ENCODE measurements at regions not wholly inside any gene's neighbourhood (a gene's known extent, or its start where the extent isn't known, plus 50 kb on each side); places are given as distances from the start of the nearest gene placed in this dataset.
"Not testable (repeated sequence)": the region's sequence is repeated elsewhere in the genome, so short reads cannot be mapped to it uniquely, and the experiment has no call there.

GRCh38 chr3:172579753-172580152, 56.5 kb upstream of the TNFSF10 start:
- H3K27ac ChIP-seq (ENCODE audit: low read depth in 2 of 2, low read length in 1 of 2); H4K20me1 ChIP-seq (ENCODE audit: insufficient read depth); H2AFZ ChIP-seq (ENCODE audit: low read depth); H3K4me3 ChIP-seq (ENCODE audit: low read depth in 2 of 2, low read length in 1 of 2); H3K9me3 ChIP-seq; H3K4me1 ChIP-seq (ENCODE audit: control insufficient read depth in 1 of 2, insufficient read depth in 2 of 2, low read depth in 1 of 2, low read length in 1 of 2); H3K27me3 ChIP-seq (ENCODE audit: insufficient read depth); H3K9me2 ChIP-seq; H3F3A ChIP-seq (replicated peaks; ENCODE audit: insufficient read depth); H3K79me2 ChIP-seq (ENCODE audit: insufficient read depth); POLR2A ChIA-PET; CTCF ChIA-PET; H3K36me3 ChIP-seq (replicated peaks in 1 of 2; ENCODE audit: control insufficient read depth in 1 of 2, insufficient read depth in 2 of 2, low read length in 1 of 2); H3K9ac ChIP-seq; DNase-seq; H3K4me2 ChIP-seq: not testable (repeated sequence)
- 66% methylated on average over 3 of the region's 3 CpGs for WGBS (ENCODE audit: low lambda C conversion rate)

DNA sequence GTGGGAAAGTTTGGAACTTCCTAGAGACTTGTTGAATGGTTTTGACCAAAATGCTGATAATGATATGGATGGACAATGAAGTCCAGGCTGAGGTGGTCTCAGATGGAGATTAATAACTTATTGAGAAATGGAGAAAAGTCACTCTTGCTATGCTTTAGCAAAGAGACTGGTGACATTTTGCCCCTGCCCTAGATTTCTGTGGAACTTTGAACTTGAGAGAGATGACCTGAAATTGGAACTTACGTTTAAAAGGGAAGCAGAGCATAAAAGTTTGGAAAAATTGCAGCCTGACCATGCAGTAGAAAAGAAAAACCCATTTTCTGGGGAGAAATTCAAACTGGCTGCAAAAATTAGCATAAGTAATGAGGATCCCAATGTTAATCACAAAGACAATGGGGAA, 55.5 kb upstream of the TNFSF10 start:
- CTCF ChIA-PET; H3F3A ChIP-seq (replicated peaks; ENCODE audit: insufficient read depth): not testable (repeated sequence)
- 76% methylated on average over 1 of the region's 1 CpG for WGBS (ENCODE audit: low lambda C conversion rate)

DNA sequence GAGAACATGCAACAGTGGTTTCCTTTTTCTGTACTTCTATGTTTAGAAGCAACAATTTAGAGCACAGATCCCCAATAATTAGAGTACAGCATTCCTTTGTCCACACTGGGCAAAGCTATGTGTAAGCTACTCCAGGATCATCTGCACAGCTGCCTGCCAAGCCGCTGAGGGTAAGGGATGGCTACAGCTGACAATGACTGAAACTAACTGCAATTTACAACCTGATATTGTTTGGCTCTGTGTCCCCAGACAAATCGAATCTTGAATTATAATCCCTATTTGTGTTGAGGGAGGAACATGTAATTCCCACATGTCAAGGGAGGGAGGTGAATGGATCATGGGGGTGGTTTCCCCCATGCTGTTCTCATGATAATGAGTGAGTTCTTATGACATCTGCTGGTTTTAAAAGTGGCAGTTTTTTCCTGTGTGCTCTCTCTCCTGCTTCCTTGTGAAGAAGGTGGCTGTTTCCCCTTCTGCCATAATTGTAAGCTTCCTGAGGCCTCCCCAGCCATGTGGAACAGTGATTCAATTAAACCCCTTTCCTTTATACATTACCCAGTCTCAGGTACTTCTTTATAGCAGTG, 54.8 kb upstream of the TNFSF10 start:
- WGBS (ENCODE audit: low lambda C conversion rate): 25% methylated on average over 2 of the region's 2 CpGs
- Histone ChIP-seq H3K9me3 (no peaks in the 10 kb centered on the region), H3K27me3 (ENCODE audit: insufficient read depth) (no peaks in the 10 kb centered on the region), H3K4me2 (no peak overlapping the region), H3F3A (replicated peaks; ENCODE audit: insufficient read depth) (no peaks in the 10 kb centered on the region), H3K79me2 (ENCODE audit: insufficient read depth) (no peaks in the 10 kb centered on the region), H3K27ac (ENCODE audit: low read depth in 2 of 2, low read length in 1 of 2) (no peak overlapping the region), H2AFZ (ENCODE audit: low read depth) (no peak overlapping the region), H3K9me2 (no peaks in the 10 kb centered on the region), H3K4me3 (ENCODE audit: low read depth in 2 of 2, low read length in 1 of 2) (no peak overlapping the region), H3K36me3 (replicated peaks in 1 of 2; ENCODE audit: control insufficient read depth in 1 of 2, insufficient read depth in 2 of 2, low read length in 1 of 2) (no peaks in the 10 kb centered on the region), H3K9ac (no peak overlapping the region), H3K4me1 (ENCODE audit: control insufficient read depth in 1 of 2, insufficient read depth in 2 of 2, low read depth in 1 of 2, low read length in 1 of 2) (no peaks in the 10 kb centered on the region), H4K20me1 (ENCODE audit: insufficient read depth) (no peaks in the 10 kb centered on the region)
- ChIA-PET POLR2A (no interaction called here), CTCF (no interaction called here)
- DNase-seq: no peak
- TF ChIP-seq RXRA (IDR thresholded peaks at IDR 0.05; ENCODE audit: borderline replicate concordance, low read depth) (no peak), CHD2 (IDR thresholded peaks at IDR 0.05; ENCODE audit: low read length, partially characterized antibody) (no peak), ELF1 (IDR thresholded peaks at IDR 0.05) (no peak), RAD21 (IDR thresholded peaks at IDR 0.05; ENCODE audit: low read length) (no peak), YY1 (IDR thresholded peaks at IDR 0.05; ENCODE audit: low read depth) (no peak), FOXJ3 (CRISPR knock-in tag; IDR thresholded peaks at IDR 0.05) (no peak), TCF12 (IDR thresholded peaks at IDR 0.05) (no peak), MXI1 (IDR thresholded peaks at IDR 0.05; ENCODE audit: low read depth, low read length) (no peak), GATA2 (CRISPR knock-in tag; IDR thresholded peaks at IDR 0.05) (no peak), FOXM1 (IDR thresholded peaks at IDR 0.05; ENCODE audit: low read depth) (no peak), EZH2phosphoT487 (IDR thresholded peaks at IDR 0.05; ENCODE audit: borderline replicate concordance, low read depth) (no peak), PBX3 (IDR thresholded peaks at IDR 0.05) (no peak), RCOR1 (IDR thresholded peaks at IDR 0.05; ENCODE audit: low read length) (no peak)
- TF ChIP-seq, protein P1, sequence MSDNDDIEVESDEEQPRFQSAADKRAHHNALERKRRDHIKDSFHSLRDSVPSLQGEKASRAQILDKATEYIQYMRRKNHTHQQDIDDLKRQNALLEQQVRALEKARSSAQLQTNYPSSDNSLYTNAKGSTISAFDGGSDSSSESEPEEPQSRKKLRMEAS (IDR thresholded peaks at IDR 0.05; ENCODE audit: low read depth): no peak

More for the DNA sequence above, 55.5 kb upstream of the TNFSF10 start:
- POLR2A ChIA-PET; H2AFZ ChIP-seq (ENCODE audit: low read depth); H3K36me3 ChIP-seq (replicated peaks in 1 of 2; ENCODE audit: control insufficient read depth in 1 of 2, insufficient read depth in 2 of 2, low read length in 1 of 2); DNase-seq; H4K20me1 ChIP-seq (ENCODE audit: insufficient read depth); H3K9me3 ChIP-seq; H3K79me2 ChIP-seq (ENCODE audit: insufficient read depth); H3K9ac ChIP-seq; H3K4me2 ChIP-seq; H3K4me1 ChIP-seq (ENCODE audit: control insufficient read depth in 1 of 2, insufficient read depth in 2 of 2, low read depth in 1 of 2, low read length in 1 of 2); H3K27me3 ChIP-seq (ENCODE audit: insufficient read depth); H3K27ac ChIP-seq (ENCODE audit: low read depth in 2 of 2, low read length in 1 of 2); H3K9me2 ChIP-seq; H3K4me3 ChIP-seq (ENCODE audit: low read depth in 2 of 2, low read length in 1 of 2): not testable (repeated sequence)
